NOMO-1 treated with dmso at 0.1 percent for 144 hours (cell line): ENCODE measurements at regions not wholly inside any gene's neighbourhood (a gene's known extent, or its start where the extent isn't known, plus 50 kb on each side); places are given as distances from the start of the nearest gene placed in this dataset.

Experiments used
- DNase-seq: peaks from one replicate; lab custom pipeline; 2025; ENCODE audit not compliant: unreplicated experiment; lab: John Stamatoyannopoulos, UW

DNA sequence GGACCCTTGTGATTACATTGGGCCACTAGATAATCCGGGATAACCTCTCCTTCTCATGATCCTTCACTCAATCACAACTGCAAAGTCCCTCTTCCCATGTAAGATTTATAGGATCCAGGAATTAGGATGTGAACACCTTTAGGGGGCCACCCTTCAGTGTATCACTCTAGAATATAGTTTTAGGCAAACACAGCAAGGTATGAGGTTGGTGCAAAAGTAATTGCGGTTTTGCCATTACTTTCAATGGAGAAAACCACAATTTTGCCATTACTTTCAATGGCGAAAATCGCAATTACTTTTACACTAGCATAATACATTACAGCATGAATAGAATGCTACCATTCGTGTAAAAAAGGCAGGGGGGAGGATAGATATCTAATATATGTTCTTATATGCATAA, 104.0 kb downstream of the BAMBI start:
- DNase-seq: no peak

DNA sequence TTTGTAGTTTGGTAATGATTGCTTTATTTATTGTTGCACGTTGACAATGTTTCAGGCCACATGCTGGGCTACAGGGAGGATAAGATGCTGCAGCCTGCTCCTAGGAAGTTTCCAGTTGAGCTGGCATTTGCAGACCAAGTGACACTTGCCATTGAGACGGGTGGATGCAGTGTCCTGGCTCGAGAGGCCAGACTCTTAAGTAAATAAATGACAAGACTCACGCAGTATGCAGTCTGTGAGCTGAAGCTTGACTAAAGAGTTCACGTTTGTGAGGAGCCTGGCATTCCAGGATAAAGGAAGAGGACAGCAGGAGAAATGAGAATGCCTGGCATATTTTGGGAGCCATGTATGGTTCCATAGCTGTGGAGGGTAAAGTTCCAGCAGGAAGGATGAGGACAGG, 105.8 kb downstream of the BAMBI start:
- no peak for DNase-seq

DNA sequence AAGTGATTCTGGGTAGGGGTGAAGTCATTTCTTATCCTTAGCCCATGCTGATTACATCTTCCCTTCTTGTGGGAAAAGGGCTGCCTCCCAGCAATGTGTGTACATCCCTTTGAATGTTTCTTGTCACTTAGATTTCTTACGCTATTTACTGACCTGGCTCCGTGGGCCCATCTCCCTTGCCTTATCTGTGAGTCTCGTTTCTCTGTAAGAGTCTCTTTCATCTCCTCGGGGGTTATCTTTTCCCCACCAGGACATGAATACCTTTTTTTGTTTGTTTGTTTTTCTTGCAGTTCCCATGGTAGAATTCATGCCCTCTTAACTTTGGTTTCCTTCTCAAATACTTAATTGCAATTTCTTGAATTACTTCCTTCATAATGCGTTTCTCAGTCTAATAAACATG, 107.7 kb downstream of the BAMBI start:
- DNase-seq: no peak

DNA sequence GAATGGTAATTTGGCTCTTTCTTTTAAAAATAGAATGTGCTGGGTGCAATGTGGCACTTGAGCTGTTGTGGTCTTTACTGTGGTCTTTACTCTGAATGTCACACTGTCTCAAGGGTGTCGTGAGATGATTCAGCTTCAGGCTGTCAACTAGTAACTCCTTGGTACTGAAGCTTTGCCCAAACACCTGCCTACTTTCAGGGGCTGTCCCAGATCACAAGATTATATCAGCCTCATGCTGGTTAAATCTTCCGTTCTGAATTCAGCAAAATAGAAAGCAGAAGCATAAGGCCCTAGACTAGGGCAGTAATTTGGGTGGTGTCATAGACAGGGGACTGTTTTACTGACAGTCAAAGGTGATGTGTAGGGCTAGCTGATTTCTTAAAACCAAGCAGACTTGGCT, 110.9 kb downstream of the BAMBI start:
- DNase-seq: no peak

DNA sequence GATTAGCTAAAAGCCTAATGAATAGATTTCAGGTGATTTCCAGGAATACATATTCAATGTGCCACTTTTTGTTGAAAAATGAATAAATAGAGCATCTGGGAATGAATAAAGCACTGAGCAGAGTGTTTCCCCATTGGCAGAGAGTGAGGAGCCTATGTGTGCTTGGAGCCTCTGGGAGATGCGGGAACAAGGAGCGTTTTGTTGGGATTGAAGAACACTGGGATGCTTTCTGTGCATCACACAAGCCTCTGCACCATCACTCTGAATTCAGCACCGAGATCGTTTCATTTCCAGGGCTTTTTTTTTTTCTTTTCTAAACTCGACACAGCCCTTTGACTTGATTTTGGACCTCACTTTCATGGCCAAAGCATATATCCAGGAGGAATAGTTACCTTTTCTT, 111.4 kb downstream of the BAMBI start:
- no peak for DNase-seq

DNA sequence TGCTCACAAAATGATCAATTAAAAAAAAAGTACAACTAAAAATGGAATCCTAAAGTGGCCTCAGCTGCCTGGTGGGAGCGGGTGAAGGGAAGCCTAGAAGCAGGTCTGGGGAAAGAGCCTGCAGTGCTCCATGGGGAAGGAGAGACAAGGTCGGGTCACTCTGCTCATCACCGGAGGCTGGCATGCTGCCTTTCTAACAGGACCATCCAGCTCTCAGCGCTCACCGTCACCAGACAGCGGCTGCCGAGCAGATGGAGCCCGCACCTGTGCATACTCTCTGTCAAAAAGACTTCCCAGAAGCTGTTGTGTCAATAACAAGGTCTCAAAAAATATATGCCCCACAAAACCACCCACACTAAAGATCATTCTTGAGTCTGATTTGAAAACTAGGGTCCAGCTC, 112.8 kb downstream of the BAMBI start:
- no peak for DNase-seq

DNA sequence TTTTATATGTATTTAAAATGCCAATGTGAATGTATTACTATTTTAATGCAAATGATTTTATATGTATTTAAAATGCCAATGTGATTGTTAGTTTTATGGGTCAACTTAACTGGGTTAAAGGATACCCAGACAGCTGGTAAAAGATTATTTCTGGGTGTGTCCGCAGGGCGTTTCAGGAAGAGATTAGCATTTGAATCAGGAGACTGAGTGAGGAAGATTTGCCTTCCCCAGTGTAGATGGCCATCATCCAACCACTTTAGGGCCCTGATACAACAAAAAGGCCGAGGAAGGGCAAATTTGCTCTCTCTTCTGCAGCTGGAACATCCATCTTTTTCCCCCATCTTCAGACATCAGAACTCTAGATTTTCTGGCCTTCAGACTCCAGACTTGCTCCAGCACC, 116.2 kb downstream of the BAMBI start:
- no peak for DNase-seq

DNA sequence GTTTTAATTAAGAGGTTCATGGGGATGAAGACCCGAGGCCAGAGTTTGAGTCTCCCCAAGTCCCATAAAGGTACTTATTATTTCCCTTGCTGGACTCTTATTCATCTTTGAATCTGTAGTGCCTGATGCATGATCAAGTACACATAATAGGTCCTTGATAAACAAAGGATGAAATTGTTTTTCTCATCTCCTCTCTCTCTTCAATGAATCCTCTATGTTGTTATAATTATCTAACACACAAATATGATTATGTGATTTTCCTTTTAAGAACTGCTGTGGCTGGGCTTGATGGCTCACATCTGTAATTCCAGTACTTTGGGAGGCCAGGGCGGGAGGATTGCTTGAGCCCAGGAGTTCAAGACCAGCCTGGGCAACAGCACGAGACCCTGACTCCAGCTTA, 117.7 kb downstream of the BAMBI start:
- no peak for DNase-seq

DNA sequence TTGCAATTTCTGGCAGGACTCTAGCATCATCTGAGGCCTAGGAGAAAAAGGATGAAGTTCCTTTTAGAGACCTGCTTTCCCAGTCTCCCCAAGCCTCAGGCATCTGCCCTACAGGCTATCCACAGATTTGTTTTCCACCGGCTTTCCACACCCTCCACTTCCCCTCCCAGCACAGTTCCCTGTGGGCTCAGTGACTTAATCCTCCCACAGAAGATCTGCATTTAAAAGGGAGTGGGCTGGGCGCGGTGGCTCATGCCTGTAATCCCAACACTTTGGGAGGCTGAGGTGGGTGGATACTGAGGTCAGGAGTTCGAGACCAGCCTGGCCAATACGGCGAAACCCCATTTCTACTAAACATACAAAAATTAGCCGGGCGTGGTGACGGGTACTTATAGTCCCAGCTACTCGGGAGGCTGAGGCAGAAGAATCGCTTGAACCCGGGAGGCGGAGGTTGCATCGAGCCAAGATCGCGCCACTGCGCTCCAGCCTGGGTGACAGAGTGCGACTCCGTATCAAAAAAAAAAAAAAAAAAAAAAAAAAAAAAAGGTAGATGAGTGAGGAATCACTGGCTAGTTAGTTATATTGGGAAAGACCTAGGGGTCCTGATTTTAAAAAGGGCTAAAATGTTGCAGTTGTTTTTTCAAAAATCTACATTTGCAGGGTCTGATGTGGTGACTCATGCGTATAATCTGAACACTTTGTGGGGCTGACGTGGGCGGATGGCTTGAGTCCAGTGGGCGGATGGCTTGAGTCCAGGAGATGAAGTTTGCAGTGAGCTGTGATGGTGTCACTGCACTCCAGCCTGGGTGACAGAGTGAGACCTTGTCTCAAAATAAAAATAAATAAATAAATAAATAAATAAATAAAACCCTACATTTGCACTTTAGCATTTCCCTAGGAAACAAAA, 119.5 kb downstream of the BAMBI start:
- no peak for DNase-seq

DNA sequence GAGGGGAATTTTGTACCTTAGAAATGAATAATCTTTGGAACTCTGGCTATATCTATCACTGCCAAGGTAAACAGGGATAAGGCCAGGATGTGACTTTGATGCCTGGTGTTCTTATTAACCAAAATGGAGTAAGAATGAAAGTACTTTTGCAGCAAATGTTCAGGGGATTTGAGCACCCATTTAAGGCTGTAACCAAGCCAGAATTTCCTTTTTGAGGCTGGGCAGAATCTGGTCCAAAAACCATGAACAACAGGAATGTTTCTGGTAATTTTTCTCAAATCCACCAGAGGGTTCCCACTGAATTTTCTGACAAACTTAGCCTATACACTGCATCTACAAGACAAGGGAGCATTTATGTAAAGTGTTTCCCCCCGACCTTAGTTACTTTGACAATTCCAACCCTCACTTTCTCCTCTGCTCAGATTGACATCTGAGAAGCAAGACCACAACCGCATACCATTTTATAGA, 120.6 kb downstream of the BAMBI start:
- no peak for DNase-seq

DNA sequence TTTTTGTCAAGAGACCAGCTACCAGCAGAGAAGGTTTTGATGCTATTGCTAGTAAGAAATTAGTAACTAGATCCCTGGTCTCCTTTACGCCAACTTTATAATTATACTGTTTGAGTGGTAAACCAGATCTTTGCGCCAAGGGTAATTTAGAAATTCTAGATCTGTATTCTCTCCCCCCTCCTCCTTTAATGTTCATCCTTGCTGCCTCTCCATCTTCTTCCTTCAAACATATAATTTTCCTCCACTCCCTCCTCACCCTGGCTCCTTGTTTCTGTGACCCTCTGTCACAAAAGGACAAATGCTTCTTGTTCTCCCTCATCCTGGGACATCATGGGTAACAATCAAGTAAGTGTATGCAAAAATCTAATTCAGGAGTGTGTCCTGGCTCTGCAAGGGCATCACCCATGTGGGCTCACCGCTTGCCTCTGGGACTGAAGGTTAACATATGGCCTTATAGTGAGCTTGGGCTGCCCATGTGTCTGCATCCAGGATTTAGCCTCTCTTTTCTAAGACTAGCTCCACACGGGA, 121.2 kb downstream of the BAMBI start:
- no peak for DNase-seq

DNA sequence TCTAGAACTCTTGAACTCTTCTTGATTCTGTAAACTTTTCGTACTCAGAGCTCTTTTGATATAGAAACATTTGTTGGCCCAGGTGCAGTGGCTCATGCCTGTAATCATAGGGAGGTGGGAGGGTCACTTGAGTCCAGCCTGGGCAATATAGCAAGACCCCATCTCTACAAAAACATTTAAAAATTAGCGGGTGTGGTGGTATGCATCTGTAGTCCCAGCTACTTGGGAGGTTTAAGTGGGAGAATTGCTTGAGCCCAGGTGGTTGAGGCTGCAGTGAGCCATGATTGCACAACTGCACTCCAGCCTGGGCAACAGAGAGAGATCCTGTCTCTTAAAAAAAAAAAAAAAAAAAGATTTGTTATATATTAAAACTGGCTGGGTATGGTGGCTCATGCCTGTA, 121.6 kb downstream of the BAMBI start:
- DNase-seq: no peak

DNA sequence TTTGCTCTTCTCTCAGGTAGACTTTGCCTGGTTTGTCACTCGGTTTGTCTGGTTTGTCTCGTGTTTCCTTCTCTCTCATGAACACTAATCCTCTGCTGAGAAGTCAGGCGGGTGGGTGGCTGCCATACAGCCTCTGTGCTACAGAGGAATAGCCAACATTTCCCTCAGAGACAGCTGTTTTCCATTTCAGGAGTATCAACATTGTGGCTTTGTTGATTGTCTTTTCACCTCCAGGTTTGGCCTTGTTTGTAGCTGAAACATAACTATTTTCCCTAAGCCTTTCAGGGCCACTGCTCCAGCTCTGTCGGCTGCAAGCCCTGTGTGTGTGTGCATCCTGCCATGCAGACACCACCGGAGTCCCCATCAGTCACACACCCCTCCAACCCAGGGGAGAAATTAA, 122.8 kb downstream of the BAMBI start:
- no peak for DNase-seq

DNA sequence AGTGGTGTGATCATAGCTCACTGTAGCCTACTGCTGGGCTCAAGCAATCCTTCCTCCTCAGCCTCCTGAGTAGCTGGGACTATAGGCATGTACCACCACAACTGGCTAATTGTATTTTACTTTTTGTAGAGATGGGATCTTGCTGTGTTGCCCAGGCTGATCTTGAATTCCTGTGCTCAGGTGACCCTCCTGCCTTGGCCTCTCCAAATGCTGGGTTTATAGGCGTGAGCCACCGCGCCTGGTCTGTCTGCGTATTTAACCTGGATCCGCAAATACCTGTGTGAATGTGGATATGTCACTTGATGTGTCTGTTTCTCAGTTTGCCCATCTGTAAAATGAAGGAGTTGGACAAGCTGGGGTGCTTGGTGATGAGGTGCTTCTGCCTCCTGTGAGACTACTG, 123.9 kb downstream of the BAMBI start:
- no peak for DNase-seq

DNA sequence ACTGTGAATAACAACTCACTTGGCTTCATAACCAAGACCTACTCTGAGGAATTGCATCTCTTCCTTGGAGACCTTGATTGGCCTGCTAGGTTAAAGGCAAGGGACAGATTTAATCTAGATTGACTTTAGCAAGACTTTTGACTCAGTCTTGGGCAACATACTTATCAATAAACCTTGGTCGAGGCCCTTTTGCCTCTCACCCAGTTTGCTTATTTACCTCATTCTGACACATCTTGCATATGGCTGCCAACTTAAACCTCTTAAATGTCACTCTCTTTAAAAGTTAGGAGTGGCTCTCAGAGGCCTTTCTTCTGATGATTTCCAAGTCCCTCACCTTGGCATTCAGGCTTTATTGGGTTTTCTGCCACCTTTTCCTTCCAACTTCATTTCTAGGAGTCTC, 124.5 kb downstream of the BAMBI start:
- no peak for DNase-seq

DNA sequence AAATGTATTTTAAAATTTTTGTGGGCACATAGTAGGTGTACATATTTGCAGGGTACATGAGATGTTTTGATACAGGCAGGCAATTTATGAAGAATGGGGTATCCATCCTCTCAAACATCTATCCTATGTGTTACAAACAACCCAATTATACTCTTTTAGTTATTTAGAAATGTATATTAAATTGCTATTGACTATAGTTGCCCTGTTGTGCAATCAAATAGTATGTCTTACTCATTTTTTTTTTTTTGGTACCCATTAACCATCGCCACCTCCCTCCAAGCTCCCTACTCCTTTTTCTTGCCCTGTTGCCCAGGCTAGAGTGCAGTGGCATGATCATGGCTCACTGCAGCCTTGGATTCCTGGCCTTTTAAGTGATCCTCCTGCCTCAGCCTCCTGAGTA, 128.1 kb downstream of the BAMBI start:
- DNase-seq: no peak

DNA sequence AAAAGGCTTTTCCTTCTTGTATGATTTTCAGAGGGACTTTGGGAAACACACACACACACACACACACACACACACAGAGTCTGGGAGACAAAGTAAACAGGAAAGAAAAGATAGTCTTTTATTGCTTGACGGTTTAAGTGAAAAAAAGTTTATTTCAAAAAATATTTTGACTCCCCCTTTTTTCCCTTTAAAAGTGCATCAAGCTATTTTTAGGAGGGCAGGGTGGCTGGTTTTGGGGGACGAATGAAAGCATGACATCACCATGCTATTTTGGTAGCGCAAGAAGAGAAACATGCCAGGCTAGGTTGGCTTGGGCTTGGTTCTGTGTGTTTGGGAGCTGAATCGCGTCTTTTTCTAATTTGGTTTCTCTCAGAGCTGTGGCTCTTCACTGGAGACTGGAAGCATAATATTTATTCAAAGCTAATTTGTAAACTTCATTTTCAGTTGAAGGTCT, 129.2 kb downstream of the BAMBI start:
- DNase-seq: no peak

DNA sequence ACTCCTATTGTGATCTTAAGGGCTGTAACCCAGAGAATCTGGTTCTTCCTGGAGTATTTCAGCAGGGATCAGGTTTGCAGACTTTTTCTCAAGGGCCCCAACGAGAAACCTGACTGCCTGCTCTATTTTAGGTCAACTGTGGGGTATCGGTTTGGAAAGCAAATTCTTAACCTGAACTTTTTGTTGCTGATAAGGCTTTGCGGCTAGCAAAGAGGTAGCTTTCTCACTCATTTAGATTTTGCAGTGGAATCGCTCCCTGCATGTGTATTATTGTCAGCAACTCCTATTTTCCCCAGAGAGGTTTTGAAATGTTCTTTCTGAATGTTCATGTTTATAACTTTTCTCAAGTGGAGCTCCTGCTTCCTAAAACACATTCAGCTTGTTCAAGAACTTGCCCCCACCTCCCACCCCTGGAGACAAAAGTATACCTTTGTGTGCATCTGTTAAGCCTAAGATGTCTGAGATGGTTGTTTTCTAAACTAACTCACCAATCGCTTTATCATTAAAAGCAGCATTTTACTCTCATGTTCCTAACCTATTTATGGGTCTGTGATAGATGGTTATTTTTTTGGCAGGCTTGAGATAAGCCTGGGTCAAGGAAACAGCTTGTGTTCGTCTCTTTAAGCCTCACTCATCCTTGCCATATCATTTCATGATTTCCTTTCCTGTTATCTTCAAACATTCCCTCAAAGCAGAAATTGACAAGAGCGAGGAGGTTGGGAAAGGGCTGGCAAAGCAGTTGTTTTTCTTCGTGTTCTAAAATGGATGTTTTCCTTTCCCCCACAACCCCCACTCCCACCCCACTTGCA, 129.8 kb downstream of the BAMBI start:
- no peak for DNase-seq

DNA sequence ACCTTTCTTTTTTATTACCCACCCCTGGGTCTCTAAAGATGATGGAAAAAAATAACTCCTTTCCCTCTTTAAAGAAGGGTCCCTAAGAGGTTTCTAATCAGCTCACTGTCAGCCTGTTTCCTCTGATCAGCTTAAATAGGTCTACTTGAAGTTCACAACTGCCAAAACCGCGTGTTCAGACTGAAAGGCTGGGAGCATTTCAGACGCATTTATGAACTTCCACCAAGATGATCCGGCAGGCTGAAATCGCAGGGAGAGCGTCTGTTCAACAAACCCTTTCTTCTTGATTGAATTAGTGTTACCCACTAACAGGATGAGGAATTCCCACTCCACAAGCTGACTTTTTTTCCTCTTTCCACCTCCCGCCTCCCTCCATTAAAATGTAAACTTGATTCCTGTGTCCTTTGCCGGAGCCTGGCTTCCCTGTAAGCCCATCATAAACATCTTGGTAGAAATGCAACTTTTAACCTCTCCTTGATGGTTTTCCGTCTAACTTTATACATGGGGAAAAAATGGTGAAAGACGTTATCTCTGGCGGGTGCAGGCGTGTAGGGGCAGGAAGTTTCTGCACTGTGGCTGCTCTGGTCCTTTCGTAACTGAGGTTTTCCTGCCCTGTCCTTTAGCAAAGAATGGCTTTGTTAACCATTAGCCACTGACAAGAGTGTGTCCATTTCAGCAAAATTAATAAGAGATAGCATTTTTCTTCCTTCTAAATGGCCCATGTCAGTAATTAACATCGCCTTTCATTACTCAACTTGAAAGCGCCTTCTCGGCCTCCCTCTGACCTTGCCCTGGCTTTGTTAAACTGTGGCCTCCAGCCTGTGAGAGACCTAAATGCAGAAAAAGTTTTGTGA, 130.7 kb downstream of the BAMBI start:
- DNase-seq: no peak

DNA sequence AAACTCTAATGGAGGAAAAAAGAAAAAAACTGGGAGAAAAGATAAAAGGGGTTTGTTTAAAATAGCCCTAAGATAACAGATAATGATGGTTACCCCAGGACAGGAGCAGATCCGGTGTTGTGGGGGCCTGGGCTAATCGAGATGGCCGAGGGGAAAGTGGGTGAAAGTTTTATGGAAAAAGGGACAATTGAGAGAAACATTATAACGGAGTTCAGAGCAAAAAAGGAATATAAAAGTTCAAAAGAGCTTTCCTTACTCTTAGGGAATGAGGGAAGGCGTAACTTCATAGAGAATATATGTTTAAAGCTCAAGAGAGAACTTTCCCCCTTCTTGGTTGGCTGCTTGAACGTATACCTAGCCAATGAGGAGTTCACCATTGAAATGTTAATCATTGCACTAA, 131.4 kb downstream of the BAMBI start:
- DNase-seq: no peak
